ENCODE measurements at regions not wholly inside any gene's neighbourhood (a gene's known extent, or its start where the extent isn't known, plus 50 kb on each side); places are given as distances from the start of the nearest gene placed in this dataset.

GRCh38 chr3:153337369-153337768 lies 175.3 kb downstream of the RAP2B start:
- Mint-ChIP-seq H3K27ac (no peak overlapping the region), H3K4me1 (no peaks in the 10 kb centered on the region), H3K27me3 (no peaks in the 10 kb centered on the region), H3K9me3 (no peaks in the 10 kb centered on the region), H3K36me3 (ENCODE audit: low read depth) (no peaks in the 10 kb centered on the region), H3K4me3 (no peak overlapping the region)
- DNase-seq (no peak), ATAC-seq (ENCODE audit: low read depth) (no peak)
- no peak for TF ChIP-seq CTCF (IDR thresholded peaks at IDR 0.05)
- intact Hi-C loops (cut with micrococcal nuclease) = no loop called here
- ChIA-PET POLR2A (no interaction called here), CTCF (no interaction called here)

GRCh38 chr3:153338487-153338886 lies 176.5 kb downstream of the RAP2B start:
- no peak overlapping the region for H3K27ac Mint-ChIP-seq

GRCh38 chr3:153339065-153339464 lies 177.0 kb downstream of the RAP2B start:
- ATAC-seq (ENCODE audit: low read depth) = no peak
- no peaks in the 10 kb centered on the region for H3K27me3 Mint-ChIP-seq
- CTCF ChIA-PET = no interaction called here

More at GRCh38 chr3:153338487-153338886, 176.5 kb downstream of the RAP2B start:
- no peak for TF ChIP-seq CTCF (IDR thresholded peaks at IDR 0.05)
- intact Hi-C loops (cut with micrococcal nuclease) = no loop called here
- Mint-ChIP-seq H3K27me3 (no peaks in the 10 kb centered on the region), H3K36me3 (ENCODE audit: low read depth) (no peaks in the 10 kb centered on the region), H3K4me1 (no peaks in the 10 kb centered on the region), H3K4me3 (no peak overlapping the region), H3K9me3 (no peaks in the 10 kb centered on the region)
- POLR2A ChIA-PET = no interaction called here
- ATAC-seq (ENCODE audit: low read depth) = no peak
- no peak for DNase-seq
- CTCF ChIA-PET = no interaction called here

GRCh38 chr3:153343988-153344782 lies 182.2 kb downstream of the RAP2B start:
- CTCF ChIA-PET = no interaction called here
- no peak for DNase-seq
- Mint-ChIP-seq H3K4me1 (no peaks in the 10 kb centered on the region), H3K9me3 (no peaks in the 10 kb centered on the region), H3K27me3 (peaks cover 2% of the 10 kb centered on the region), H3K27ac (no peak overlapping the region), H3K36me3 (ENCODE audit: low read depth) (no peaks in the 10 kb centered on the region), H3K4me3 (no peak overlapping the region)
- POLR2A ChIA-PET = no interaction called here
- intact Hi-C loops (cut with micrococcal nuclease) = no loop called here
- TF ChIP-seq CTCF (IDR thresholded peaks at IDR 0.05) = no peak
- no peak for ATAC-seq (ENCODE audit: low read depth)

More at GRCh38 chr3:153339065-153339464, 177.0 kb downstream of the RAP2B start:
- H3K4me1 Mint-ChIP-seq = no peaks in the 10 kb centered on the region
- H3K9me3 Mint-ChIP-seq = no peaks in the 10 kb centered on the region
- POLR2A ChIA-PET = no interaction called here
- no peaks in the 10 kb centered on the region for H3K36me3 Mint-ChIP-seq (ENCODE audit: low read depth)
- no peak overlapping the region for H3K27ac Mint-ChIP-seq
- DNase-seq = no peak
- no peak for TF ChIP-seq CTCF (IDR thresholded peaks at IDR 0.05)
- intact Hi-C loops (cut with micrococcal nuclease) = no loop called here
- H3K4me3 Mint-ChIP-seq = no peak overlapping the region

- ATAC-seq (ENCODE audit: low read depth) = no peak
- CTCF ChIA-PET = no interaction called here
- TF ChIP-seq CTCF (IDR thresholded peaks at IDR 0.05) = no peak
- H3K36me3 Mint-ChIP-seq (ENCODE audit: low read depth) = no peaks in the 10 kb centered on the region
- no peak overlapping the region for H3K27ac Mint-ChIP-seq
- POLR2A ChIA-PET = no interaction called here
- H3K9me3 Mint-ChIP-seq = no peaks in the 10 kb centered on the region
- no peak for DNase-seq
- intact Hi-C loops (cut with micrococcal nuclease) = no loop called here
- no peaks in the 10 kb centered on the region for H3K4me1 Mint-ChIP-seq
- peaks cover 7% of the 10 kb centered on the region for H3K27me3 Mint-ChIP-seq
- H3K4me3 Mint-ChIP-seq = no peak overlapping the region
These were observed 186.6 kb downstream of the RAP2B start for GRCh38 chr3:153348457-153349107.
